Immature natural killer cell (primary cell): ENCODE measurements at regions not wholly inside any gene's neighbourhood (a gene's known extent, or its start where the extent isn't known, plus 50 kb on each side); places are given as distances from the start of the nearest gene placed in this dataset.
"Not testable (repeated sequence)": the region's sequence is repeated elsewhere in the genome, so short reads cannot be mapped to it uniquely, and the experiment has no call there.

ENCODE experiments used
- DNase-seq, 3 donors: peaks; one replicate each; pipeline ENCODE4 v3.0.0; 2022; ENCODE audit warnings: mixed read lengths in 1 of 3
- H3K27ac Mint-ChIP-seq, 6 donors: one replicate each; pipeline ENCODE4 v1.8.0; 2020; ENCODE audit warnings: mixed read lengths in 6 of 6, mild to moderate bottlenecking in 5 of 6, inconsistent platforms in 4 of 6, moderate library complexity in 3 of 6
- H3K27me3 Mint-ChIP-seq, 3 donors: one replicate each; pipeline ENCODE4 v1.8.0; 2020 to 2021; ENCODE audit warnings: low read depth in 3 of 3, mild to moderate bottlenecking in 3 of 3, mixed read lengths in 3 of 3, moderate library complexity in 3 of 3, inconsistent platforms in 1 of 3
- H3K36me3 Mint-ChIP-seq, 3 donors: one replicate each; pipeline ENCODE4 v1.8.0; 2020; ENCODE audit warnings: mixed read lengths in 3 of 3, inconsistent platforms in 2 of 3, mild to moderate bottlenecking in 2 of 3
- H3K4me1 Mint-ChIP-seq, 2 donors: one replicate each; pipeline ENCODE4 v1.8.0; 2020; ENCODE audit warnings: inconsistent platforms in 2 of 2, mild to moderate bottlenecking in 2 of 2, mixed read lengths in 2 of 2, moderate library complexity in 1 of 2
- H3K4me3 Mint-ChIP-seq, 5 donors: one replicate each; pipeline ENCODE4 v1.8.0; 2020; ENCODE audit warnings: mild to moderate bottlenecking in 5 of 5, mixed read lengths in 5 of 5, inconsistent platforms in 3 of 5, moderate library complexity in 3 of 5
- H3K9me3 Mint-ChIP-seq, 6 donors: one replicate each; pipeline ENCODE4 v1.8.0; 2020; ENCODE audit warnings: mild to moderate bottlenecking in 6 of 6, mixed read lengths in 6 of 6, inconsistent platforms in 4 of 6, moderate library complexity in 3 of 6

GRCh38 chr13:40350283-40350992, 316.0 kb downstream of the FOXO1 start:
- Mint-ChIP-seq H3K4me1 (no peaks in the 10 kb centered on the region), H3K27me3 (peaks cover 4 to 12% (median 8%) of the 10 kb centered on the region in 3 donors), H3K27ac (no peak overlapping the region), H3K4me3 (no peak overlapping the region), H3K9me3 (no peaks in the 10 kb centered on the region), H3K36me3 (peaks cover 0 to 3% (median 0%) of the 10 kb centered on the region in 3 donors)
- no peak for DNase-seq

- Mint-ChIP-seq H3K27me3 (peaks cover 4 to 12% (median 8%) of the 10 kb centered on the region in 3 donors), H3K27ac (no peak overlapping the region), H3K4me3 (no peak overlapping the region), H3K4me1 (no peaks in the 10 kb centered on the region), H3K36me3 (peaks cover 0 to 3% (median 0%) of the 10 kb centered on the region in 3 donors), H3K9me3 (no peaks in the 10 kb centered on the region)
- no peak for DNase-seq
These were observed 314.7 kb downstream of the FOXO1 start for GRCh38 chr13:40351537-40352379.

GRCh38 chr13:40352380-40352778, 314.1 kb downstream of the FOXO1 start:
- DNase-seq: no peak
- H3K4me3 Mint-ChIP-seq: no peak overlapping the region
- H3K27ac Mint-ChIP-seq: no peak overlapping the region
- H3K27me3 Mint-ChIP-seq: peaks cover 4 to 12% (median 8%) of the 10 kb centered on the region in 3 donors
- H3K36me3 Mint-ChIP-seq: peaks cover 0 to 3% (median 0%) of the 10 kb centered on the region in 3 donors
- H3K9me3 Mint-ChIP-seq: no peaks in the 10 kb centered on the region
- no peaks in the 10 kb centered on the region for H3K4me1 Mint-ChIP-seq

- Mint-ChIP-seq H3K27ac (peak overlapping the region in 1 of 6 donors; percentile 45), H3K36me3 (peaks cover 0 to under 1% (median 0%) of the 10 kb centered on the region in 3 donors), H3K4me1 (no peaks in the 10 kb centered on the region), H3K27me3 (peaks cover 4 to 8% (median 8%) of the 10 kb centered on the region in 3 donors), H3K9me3 (no peaks in the 10 kb centered on the region), H3K4me3 (no peak overlapping the region)
- DNase-seq: no peak
These were observed 313.5 kb downstream of the FOXO1 start for GRCh38 chr13:40352802-40353562.

- Mint-ChIP-seq H3K27ac (peak overlapping the region in 1 of 6 donors; percentile 21), H3K27me3 (peaks cover 2 to 4% (median 3%) of the 10 kb centered on the region in 3 donors), H3K4me1 (no peaks in the 10 kb centered on the region), H3K4me3 (no peak overlapping the region), H3K36me3 (no peaks in the 10 kb centered on the region), H3K9me3 (no peaks in the 10 kb centered on the region)
- no peak for DNase-seq
These were observed 311.2 kb downstream of the FOXO1 start for GRCh38 chr13:40355126-40355724.

- H3K4me3 Mint-ChIP-seq: no peak overlapping the region
- no peak for DNase-seq
- peaks cover 0 to 2% (median 0%) of the 10 kb centered on the region in 6 donors for H3K9me3 Mint-ChIP-seq
- H3K27me3 Mint-ChIP-seq: peaks cover 2 to 4% (median 3%) of the 10 kb centered on the region in 3 donors
- peak overlapping the region in 1 of 6 donors; percentile 32 for H3K27ac Mint-ChIP-seq
- no peaks in the 10 kb centered on the region for H3K36me3 Mint-ChIP-seq
- H3K4me1 Mint-ChIP-seq: no peaks in the 10 kb centered on the region
These were observed 310.4 kb downstream of the FOXO1 start for GRCh38 chr13:40356011-40356410.

- H3K4me1 Mint-ChIP-seq, H3K27me3 Mint-ChIP-seq, H3K36me3 Mint-ChIP-seq, H3K9me3 Mint-ChIP-seq, H3K27ac Mint-ChIP-seq, H3K4me3 Mint-ChIP-seq, DNase-seq: not testable (repeated sequence)
These were observed 310.0 kb downstream of the FOXO1 start for GRCh38 chr13:40356458-40356857.

- H3K4me1 Mint-ChIP-seq: peaks cover 5 to 8% of the 10 kb centered on the region in 2 donors
- peaks cover 0 to 2% (median 0%) of the 10 kb centered on the region in 6 donors for H3K9me3 Mint-ChIP-seq
- H3K27me3 Mint-ChIP-seq: peaks cover 1 to 5% (median 2%) of the 10 kb centered on the region in 3 donors
- no peaks in the 10 kb centered on the region for H3K36me3 Mint-ChIP-seq
- no peak overlapping the region for H3K4me3 Mint-ChIP-seq
- no peak for DNase-seq
- no peak overlapping the region for H3K27ac Mint-ChIP-seq
These were observed 303.9 kb downstream of the FOXO1 start for GRCh38 chr13:40362502-40362901.

- no peak overlapping the region for H3K4me3 Mint-ChIP-seq
- peaks cover 1 to 5% (median 2%) of the 10 kb centered on the region in 3 donors for H3K27me3 Mint-ChIP-seq
- H3K9me3 Mint-ChIP-seq: peaks cover 0 to 2% (median 0%) of the 10 kb centered on the region in 6 donors
- peaks cover 5 to 8% of the 10 kb centered on the region in 2 donors for H3K4me1 Mint-ChIP-seq
- no peak overlapping the region for H3K27ac Mint-ChIP-seq
- no peaks in the 10 kb centered on the region for H3K36me3 Mint-ChIP-seq
- DNase-seq: no peak
These were observed 302.8 kb downstream of the FOXO1 start for GRCh38 chr13:40363653-40364052.

- no peak for DNase-seq
- Mint-ChIP-seq H3K27ac (no peak overlapping the region), H3K9me3 (no peaks in the 10 kb centered on the region), H3K27me3 (peaks cover 2 to 7% (median 3%) of the 10 kb centered on the region in 3 donors), H3K4me3 (no peak overlapping the region), H3K36me3 (no peaks in the 10 kb centered on the region), H3K4me1 (peaks cover 8 to 16% of the 10 kb centered on the region in 2 donors)
These were observed 300.3 kb downstream of the FOXO1 start for GRCh38 chr13:40366119-40366518.

GRCh38 chr13:40368127-40368891, 298.1 kb downstream of the FOXO1 start:
- peaks cover 13 to 29% of the 10 kb centered on the region in 2 donors for H3K4me1 Mint-ChIP-seq
- no peak for DNase-seq
- peaks cover 0 to 7% (median 3%) of the 10 kb centered on the region in 3 donors for H3K27me3 Mint-ChIP-seq
- no peak overlapping the region for H3K4me3 Mint-ChIP-seq
- no peak overlapping the region for H3K27ac Mint-ChIP-seq
- no peaks in the 10 kb centered on the region for H3K9me3 Mint-ChIP-seq
- H3K36me3 Mint-ChIP-seq: no peaks in the 10 kb centered on the region

GRCh38 chr13:40370661-40371060, 295.8 kb downstream of the FOXO1 start:
- H3K4me3 Mint-ChIP-seq: no peak overlapping the region
- H3K4me1 Mint-ChIP-seq: peaks cover 18 to 29% of the 10 kb centered on the region in 2 donors
- H3K27me3 Mint-ChIP-seq: peaks cover 0 to 7% (median 5%) of the 10 kb centered on the region in 3 donors
- no peak for DNase-seq
- no peaks in the 10 kb centered on the region for H3K36me3 Mint-ChIP-seq
- H3K27ac Mint-ChIP-seq: peak overlapping the region in 1 of 6 donors; percentile 53
- H3K9me3 Mint-ChIP-seq: no peaks in the 10 kb centered on the region
